Neural progenitor cell (in vitro differentiated cells): ENCODE measurements at regions not wholly inside any gene's neighbourhood (a gene's known extent, or its start where the extent isn't known, plus 50 kb on each side); places are given as distances from the start of the nearest gene placed in this dataset.

Experiments
- CTCF ChIP-seq: fragments of 200-600 bp; sonication (generic); IDR thresholded peaks from 2 replicates; pipeline ENCODE4 v1.5.1; 2017; ENCODE audit warnings: antibody characterized with exemption, mild to moderate bottlenecking
- EZH2 ChIP-seq: fragments of 200-600 bp; sonication (generic); IDR thresholded peaks from 2 replicates; pipeline ENCODE4 v1.6.1; 2017; ENCODE audit warnings: antibody characterized with exemption, mild to moderate bottlenecking, moderate library complexity

GRCh38 chr1:221559911-221560310 is 182.0 kb downstream of the DUSP10 start:
- TF ChIP-seq EZH2 = no peak
- no peak for TF ChIP-seq CTCF
